ENCODE measurements at regions not wholly inside any gene's neighbourhood (a gene's known extent, or its start where the extent isn't known, plus 50 kb on each side); places are given as distances from the start of the nearest gene placed in this dataset.

- no peak overlapping the region for H3K4me3 Mint-ChIP-seq (ENCODE audit: unreplicated experiment)
- no peaks in the 10 kb centered on the region for H3K27me3 Mint-ChIP-seq (ENCODE audit: insufficient read depth, unreplicated experiment)
- intact Hi-C loops (cut with micrococcal nuclease) = no loop called here
- no TSS peak for BruUV-seq (replicated peaks)
- CTCF ChIA-PET = interaction anchor here (0.6 to 0.7 kb wide), 2 partner anchors 13 to 66 kb away, joined by 3 to 4 read pairs; no protein-coding TSS in a partner anchor
- TF ChIP-seq, protein P1, sequence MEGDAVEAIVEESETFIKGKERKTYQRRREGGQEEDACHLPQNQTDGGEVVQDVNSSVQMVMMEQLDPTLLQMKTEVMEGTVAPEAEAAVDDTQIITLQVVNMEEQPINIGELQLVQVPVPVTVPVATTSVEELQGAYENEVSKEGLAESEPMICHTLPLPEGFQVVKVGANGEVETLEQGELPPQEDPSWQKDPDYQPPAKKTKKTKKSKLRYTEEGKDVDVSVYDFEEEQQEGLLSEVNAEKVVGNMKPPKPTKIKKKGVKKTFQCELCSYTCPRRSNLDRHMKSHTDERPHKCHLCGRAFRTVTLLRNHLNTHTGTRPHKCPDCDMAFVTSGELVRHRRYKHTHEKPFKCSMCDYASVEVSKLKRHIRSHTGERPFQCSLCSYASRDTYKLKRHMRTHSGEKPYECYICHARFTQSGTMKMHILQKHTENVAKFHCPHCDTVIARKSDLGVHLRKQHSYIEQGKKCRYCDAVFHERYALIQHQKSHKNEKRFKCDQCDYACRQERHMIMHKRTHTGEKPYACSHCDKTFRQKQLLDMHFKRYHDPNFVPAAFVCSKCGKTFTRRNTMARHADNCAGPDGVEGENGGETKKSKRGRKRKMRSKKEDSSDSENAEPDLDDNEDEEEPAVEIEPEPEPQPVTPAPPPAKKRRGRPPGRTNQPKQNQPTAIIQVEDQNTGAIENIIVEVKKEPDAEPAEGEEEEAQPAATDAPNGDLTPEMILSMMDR (IDR thresholded peaks at IDR 0.05; ENCODE audit: unreplicated experiment) = no peak
- H3K4me1 Mint-ChIP-seq (ENCODE audit: insufficient read depth, unreplicated experiment) = no peaks in the 10 kb centered on the region
- no peaks in the 10 kb centered on the region for H3K36me3 Mint-ChIP-seq (ENCODE audit: insufficient read depth, unreplicated experiment)
- peak overlapping the region; percentile 25 for H3K27ac Mint-ChIP-seq (ENCODE audit: low read depth, unreplicated experiment)
- peaks cover under 1% of the 10 kb centered on the region for H3K9me3 Mint-ChIP-seq (ENCODE audit: unreplicated experiment)
- no peak for DNase-seq (ENCODE audit: unreplicated experiment)
- POLR2A ChIA-PET = no interaction called here
Observed at GRCh38 chr3:36606871-36607765, 157.2 kb downstream of the DCLK3 start.

GRCh38 chr3:36603423-36603822 lies 160.9 kb downstream of the DCLK3 start:
- H3K4me1 Mint-ChIP-seq (ENCODE audit: insufficient read depth, unreplicated experiment) = no peaks in the 10 kb centered on the region
- BruUV-seq (replicated peaks) = no TSS peak

DNA sequence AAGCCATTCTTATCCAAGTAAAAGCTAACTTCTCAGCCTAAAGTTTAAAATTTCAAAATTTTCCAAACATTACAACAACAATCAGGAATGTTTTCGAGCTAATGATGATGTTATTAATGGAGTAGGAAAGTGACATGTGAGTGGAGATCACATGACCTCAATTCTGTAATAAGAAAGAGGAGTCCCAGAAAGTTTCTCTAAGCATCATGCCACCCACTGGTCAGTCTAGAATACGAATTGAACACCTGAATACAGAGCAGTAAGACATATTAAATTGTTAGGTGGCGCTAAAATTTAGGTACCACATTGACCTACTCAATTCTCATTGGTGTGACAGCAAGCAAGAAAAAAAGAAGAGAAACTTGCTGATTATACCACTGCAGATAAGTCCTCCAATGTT lies 163.9 kb downstream of the DCLK3 start:
- no peaks in the 10 kb centered on the region for H3K27me3 Mint-ChIP-seq (ENCODE audit: insufficient read depth, unreplicated experiment)
- H3K36me3 Mint-ChIP-seq (ENCODE audit: insufficient read depth, unreplicated experiment) = no peaks in the 10 kb centered on the region
- BruUV-seq (replicated peaks) = no TSS peak
- no peak overlapping the region for H3K4me3 Mint-ChIP-seq (ENCODE audit: unreplicated experiment)
- H3K9me3 Mint-ChIP-seq (ENCODE audit: unreplicated experiment) = no peaks in the 10 kb centered on the region
- DNase-seq (ENCODE audit: unreplicated experiment) = no peak
- POLR2A ChIA-PET = no interaction called here
- TF ChIP-seq, protein P1 (IDR thresholded peaks at IDR 0.05; ENCODE audit: unreplicated experiment) = no peak
- CTCF ChIA-PET = interaction anchor here (1.1 to 1.3 kb wide), 2 partner anchors 101 to 127 kb away, joined by 4 read pairs; no protein-coding TSS in a partner anchor
- no peak overlapping the region for H3K27ac Mint-ChIP-seq (ENCODE audit: low read depth, unreplicated experiment)
- intact Hi-C loops (cut with micrococcal nuclease) = no loop called here
- H3K4me1 Mint-ChIP-seq (ENCODE audit: insufficient read depth, unreplicated experiment) = peaks cover 8% of the 10 kb centered on the region

More at GRCh38 chr3:36603423-36603822, 160.9 kb downstream of the DCLK3 start:
- H3K27ac Mint-ChIP-seq (ENCODE audit: low read depth, unreplicated experiment) = no peak overlapping the region
- no peak overlapping the region for H3K4me3 Mint-ChIP-seq (ENCODE audit: unreplicated experiment)
- no peaks in the 10 kb centered on the region for H3K27me3 Mint-ChIP-seq (ENCODE audit: insufficient read depth, unreplicated experiment)
- ChIA-PET POLR2A (no interaction called here), CTCF (no interaction called here)
- H3K9me3 Mint-ChIP-seq (ENCODE audit: unreplicated experiment) = no peaks in the 10 kb centered on the region
- intact Hi-C loops (cut with micrococcal nuclease) = no loop called here
- DNase-seq (ENCODE audit: unreplicated experiment) = no peak
- no peaks in the 10 kb centered on the region for H3K36me3 Mint-ChIP-seq (ENCODE audit: insufficient read depth, unreplicated experiment)
- TF ChIP-seq, protein P1 (IDR thresholded peaks at IDR 0.05; ENCODE audit: unreplicated experiment) = no peak

Measured in MCF 10A (cell line).